Neural progenitor cell (in vitro differentiated cells): ENCODE measurements at regions not wholly inside any gene's neighbourhood (a gene's known extent, or its start where the extent isn't known, plus 50 kb on each side); places are given as distances from the start of the nearest gene placed in this dataset.

Source experiments
- EZH2phosphoT487 ChIP-seq: fragments of 200-600 bp; sonication (generic); IDR thresholded peaks from 2 replicates; pipeline ENCODE4 v1.6.1; 2017; ENCODE audit warnings: antibody characterized with exemption
- TF ChIP-seq, protein P1 (sequence below): fragments of 200-600 bp; sonication (generic); IDR thresholded peaks from 2 replicates; pipeline ENCODE4 v1.5.1; 2017; ENCODE audit warnings: antibody characterized with exemption, mild to moderate bottlenecking

GRCh38 chr13:79267560-79267959 is 138.5 kb downstream of the RBM26 start:
- no peak for TF ChIP-seq EZH2phosphoT487
- TF ChIP-seq, protein P1, sequence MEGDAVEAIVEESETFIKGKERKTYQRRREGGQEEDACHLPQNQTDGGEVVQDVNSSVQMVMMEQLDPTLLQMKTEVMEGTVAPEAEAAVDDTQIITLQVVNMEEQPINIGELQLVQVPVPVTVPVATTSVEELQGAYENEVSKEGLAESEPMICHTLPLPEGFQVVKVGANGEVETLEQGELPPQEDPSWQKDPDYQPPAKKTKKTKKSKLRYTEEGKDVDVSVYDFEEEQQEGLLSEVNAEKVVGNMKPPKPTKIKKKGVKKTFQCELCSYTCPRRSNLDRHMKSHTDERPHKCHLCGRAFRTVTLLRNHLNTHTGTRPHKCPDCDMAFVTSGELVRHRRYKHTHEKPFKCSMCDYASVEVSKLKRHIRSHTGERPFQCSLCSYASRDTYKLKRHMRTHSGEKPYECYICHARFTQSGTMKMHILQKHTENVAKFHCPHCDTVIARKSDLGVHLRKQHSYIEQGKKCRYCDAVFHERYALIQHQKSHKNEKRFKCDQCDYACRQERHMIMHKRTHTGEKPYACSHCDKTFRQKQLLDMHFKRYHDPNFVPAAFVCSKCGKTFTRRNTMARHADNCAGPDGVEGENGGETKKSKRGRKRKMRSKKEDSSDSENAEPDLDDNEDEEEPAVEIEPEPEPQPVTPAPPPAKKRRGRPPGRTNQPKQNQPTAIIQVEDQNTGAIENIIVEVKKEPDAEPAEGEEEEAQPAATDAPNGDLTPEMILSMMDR: no peak
